ENCODE measurements at regions not wholly inside any gene's neighbourhood (a gene's known extent, or its start where the extent isn't known, plus 50 kb on each side); places are given as distances from the start of the nearest gene placed in this dataset.

- TF ChIP-seq POLR2AphosphoS5 (IDR thresholded peaks at IDR 0.05) (no peak), CTCF (IDR thresholded peaks at IDR 0.05 in 8 of 11, conservative IDR thresholded peaks at IDR 0.05 in 3 of 11) (no peak), POLR2A (IDR thresholded peaks at IDR 0.05) (no peak)
Measured at GRCh38 chr11:109804911-109805310, 288.3 kb upstream of the ZC3H12C start.

Data from spleen (tissue), 7 donors.